ENCODE measurements at regions not wholly inside any gene's neighbourhood (a gene's known extent, or its start where the extent isn't known, plus 50 kb on each side); places are given as distances from the start of the nearest gene placed in this dataset.
"Not testable (repeated sequence)": the region's sequence is repeated elsewhere in the genome, so short reads cannot be mapped to it uniquely, and the experiment has no call there.

DNA sequence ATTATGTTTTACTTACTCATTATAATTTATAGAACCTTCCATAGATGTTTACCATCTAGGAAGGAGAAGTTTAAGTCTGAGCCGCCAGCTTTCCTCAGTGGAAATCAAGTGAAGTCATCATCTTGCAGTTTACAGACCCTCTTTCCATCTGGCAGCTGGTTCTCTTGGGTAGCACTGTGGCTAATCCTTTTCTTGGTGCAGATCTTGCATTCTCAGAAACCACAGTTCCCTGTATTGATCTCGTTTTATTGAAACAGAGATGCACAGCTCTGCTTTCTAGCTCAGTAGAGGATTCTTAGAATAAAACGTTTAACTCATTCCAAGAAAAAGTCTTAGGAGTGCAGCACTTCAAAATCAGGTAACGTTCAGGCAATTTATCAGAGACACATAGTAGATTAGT is 1154.7 kb downstream of the FOXD4L5 start:
- DNase-seq; H3K4me1 ChIP-seq; H3K27ac ChIP-seq; H3K4me3 ChIP-seq; H3K27me3 ChIP-seq; H3K36me3 ChIP-seq; intact Hi-C loops (cut with DNase I); ATAC-seq; H3K9me3 ChIP-seq: not testable (repeated sequence)

DNA sequence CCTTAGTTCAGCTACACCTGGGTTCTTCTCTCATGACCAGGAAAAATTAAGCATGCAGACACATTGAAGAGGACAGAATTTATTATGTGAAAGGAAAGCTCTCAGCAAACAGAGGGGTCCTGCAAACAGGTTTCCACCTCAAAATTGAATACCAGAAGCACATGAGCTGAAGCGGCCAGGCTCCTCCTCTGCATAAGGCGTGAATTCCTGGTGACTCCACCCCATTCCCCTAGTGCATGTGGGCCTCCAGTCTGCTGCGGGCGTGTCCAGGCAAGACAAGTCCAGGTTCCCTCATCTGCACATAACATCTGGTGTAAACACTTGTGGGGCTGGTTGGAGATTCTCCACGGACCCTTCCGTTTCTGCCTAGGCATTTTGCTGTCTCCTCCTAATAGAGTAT is 1156.4 kb downstream of the FOXD4L5 start:
- TF ChIP-seq, protein P1, sequence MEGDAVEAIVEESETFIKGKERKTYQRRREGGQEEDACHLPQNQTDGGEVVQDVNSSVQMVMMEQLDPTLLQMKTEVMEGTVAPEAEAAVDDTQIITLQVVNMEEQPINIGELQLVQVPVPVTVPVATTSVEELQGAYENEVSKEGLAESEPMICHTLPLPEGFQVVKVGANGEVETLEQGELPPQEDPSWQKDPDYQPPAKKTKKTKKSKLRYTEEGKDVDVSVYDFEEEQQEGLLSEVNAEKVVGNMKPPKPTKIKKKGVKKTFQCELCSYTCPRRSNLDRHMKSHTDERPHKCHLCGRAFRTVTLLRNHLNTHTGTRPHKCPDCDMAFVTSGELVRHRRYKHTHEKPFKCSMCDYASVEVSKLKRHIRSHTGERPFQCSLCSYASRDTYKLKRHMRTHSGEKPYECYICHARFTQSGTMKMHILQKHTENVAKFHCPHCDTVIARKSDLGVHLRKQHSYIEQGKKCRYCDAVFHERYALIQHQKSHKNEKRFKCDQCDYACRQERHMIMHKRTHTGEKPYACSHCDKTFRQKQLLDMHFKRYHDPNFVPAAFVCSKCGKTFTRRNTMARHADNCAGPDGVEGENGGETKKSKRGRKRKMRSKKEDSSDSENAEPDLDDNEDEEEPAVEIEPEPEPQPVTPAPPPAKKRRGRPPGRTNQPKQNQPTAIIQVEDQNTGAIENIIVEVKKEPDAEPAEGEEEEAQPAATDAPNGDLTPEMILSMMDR (IDR thresholded peaks at IDR 0.05) = no peak
- Histone ChIP-seq H3K4me1 (no peaks in the 10 kb centered on the region), H3K4me3 (no peak overlapping the region), H3K9me3 (no peaks in the 10 kb centered on the region), H3K27me3 (no peaks in the 10 kb centered on the region), H3K36me3 (no peaks in the 10 kb centered on the region), H3K27ac (no peak overlapping the region)
- no peak for ATAC-seq
- peak in 1 of 4 donors; percentile 34 for DNase-seq
- intact Hi-C loops (cut with DNase I) = no loop called here

DNA sequence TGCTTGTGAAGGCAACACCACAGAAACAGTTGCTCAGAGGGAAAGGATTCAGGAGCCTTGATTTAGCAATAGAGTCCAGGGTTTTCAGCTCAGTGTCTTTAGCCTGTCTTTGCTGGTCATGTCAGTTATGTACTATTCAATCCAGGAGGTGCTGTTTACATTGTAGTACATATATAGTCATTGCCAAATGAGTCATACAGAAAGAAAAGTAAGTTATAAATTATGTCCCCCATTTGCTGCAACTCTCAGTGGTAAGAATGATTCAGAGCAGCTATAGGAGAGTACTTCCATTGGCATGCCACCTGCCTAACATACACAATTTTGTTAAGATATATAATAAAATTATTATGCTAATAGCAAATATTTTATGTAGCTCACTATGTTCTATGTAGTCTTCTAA is 1163.4 kb downstream of the FOXD4L5 start:
- ATAC-seq; H3K27me3 ChIP-seq; H3K4me1 ChIP-seq; H3K36me3 ChIP-seq; H3K27ac ChIP-seq; H3K4me3 ChIP-seq; DNase-seq; intact Hi-C loops (cut with DNase I); H3K9me3 ChIP-seq: not testable (repeated sequence)

DNA sequence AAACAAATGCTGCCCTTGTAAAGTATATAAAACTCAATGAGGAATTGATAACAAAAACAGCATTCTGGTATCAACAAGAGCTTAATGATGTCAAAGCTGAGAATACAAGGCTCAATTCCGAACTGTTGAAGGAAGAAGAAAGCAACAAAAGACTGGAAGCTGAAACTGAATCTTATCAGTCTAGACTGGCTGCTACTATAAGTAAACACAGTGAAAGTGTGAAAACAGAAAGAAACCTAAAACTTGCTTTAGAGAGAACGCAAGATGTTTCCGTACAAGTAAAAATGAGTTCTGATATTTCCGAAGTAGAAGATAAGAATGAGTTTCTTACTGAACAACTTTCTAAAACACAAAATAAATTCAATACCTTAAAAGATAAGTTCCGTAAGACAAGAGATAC is 1167.7 kb downstream of the FOXD4L5 start:
- H3K27me3 ChIP-seq; H3K9me3 ChIP-seq; H3K4me1 ChIP-seq; ATAC-seq; H3K27ac ChIP-seq; H3K4me3 ChIP-seq; H3K36me3 ChIP-seq; DNase-seq; intact Hi-C loops (cut with DNase I): not testable (repeated sequence)

DNA sequence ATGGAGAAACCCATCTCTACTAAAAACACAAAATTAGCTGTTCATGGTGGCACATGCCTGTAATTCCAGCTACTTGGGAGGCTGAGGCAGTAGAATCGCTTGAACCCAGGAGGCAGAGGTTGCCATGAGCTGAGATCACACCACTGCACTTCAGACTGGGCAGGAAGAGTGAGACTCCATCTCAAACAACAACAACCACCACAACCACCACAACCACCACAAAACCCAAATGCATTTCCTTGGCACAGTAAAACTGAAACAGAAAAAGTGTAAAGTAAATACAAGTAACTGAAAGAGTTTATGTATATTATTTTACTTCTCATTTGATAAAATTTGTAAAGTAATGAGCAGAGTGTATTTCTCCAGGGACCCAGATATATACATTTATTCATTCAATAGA is 1177.1 kb downstream of the FOXD4L5 start:
- ATAC-seq; H3K36me3 ChIP-seq; H3K27me3 ChIP-seq; H3K4me3 ChIP-seq; intact Hi-C loops (cut with DNase I); H3K27ac ChIP-seq; DNase-seq; H3K9me3 ChIP-seq; H3K4me1 ChIP-seq: not testable (repeated sequence)

DNA sequence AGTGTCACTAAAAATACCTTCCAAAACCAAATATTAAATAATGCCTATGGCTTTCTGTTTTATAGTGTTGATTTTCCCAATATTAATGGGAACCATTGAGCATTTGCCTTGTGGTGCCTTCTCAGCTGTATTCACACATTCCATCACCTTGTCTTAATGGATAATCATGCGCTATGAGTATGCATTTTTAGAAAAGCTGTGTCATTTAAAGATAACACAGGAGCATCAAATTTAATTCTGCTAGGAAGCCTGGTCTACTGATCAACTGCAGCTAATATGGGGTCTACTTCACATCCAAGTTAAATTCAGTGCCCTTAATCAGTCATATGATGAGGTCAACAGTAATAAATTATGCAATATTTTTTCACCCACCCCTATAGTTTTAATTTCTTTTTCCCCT is 1177.8 kb downstream of the FOXD4L5 start:
- H3K4me3 ChIP-seq; H3K27ac ChIP-seq; H3K36me3 ChIP-seq; ATAC-seq; H3K4me1 ChIP-seq; DNase-seq; H3K27me3 ChIP-seq; intact Hi-C loops (cut with DNase I); H3K9me3 ChIP-seq: not testable (repeated sequence)

DNA sequence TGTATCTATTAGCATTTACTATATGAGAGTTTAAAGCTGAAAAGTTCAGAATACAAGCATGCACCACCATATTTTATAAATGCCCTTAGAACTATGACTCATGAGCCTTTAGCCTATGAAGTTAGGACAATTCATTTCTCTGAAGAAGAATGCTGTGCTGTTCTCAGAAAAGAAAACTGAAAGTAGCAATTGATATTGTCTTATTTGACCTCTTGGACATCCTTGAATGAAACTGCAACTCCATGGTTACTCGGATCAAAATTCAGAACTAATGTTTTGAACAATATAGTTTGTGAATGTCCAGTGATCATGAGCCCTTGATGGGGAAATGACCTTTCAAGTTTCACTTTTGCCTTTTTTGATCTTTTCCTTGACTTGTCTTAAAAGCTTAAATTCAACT is 1179.8 kb downstream of the FOXD4L5 start:
- H3K27ac ChIP-seq; H3K27me3 ChIP-seq; H3K4me1 ChIP-seq; H3K36me3 ChIP-seq; ATAC-seq; intact Hi-C loops (cut with DNase I); H3K4me3 ChIP-seq; H3K9me3 ChIP-seq; DNase-seq: not testable (repeated sequence)

DNA sequence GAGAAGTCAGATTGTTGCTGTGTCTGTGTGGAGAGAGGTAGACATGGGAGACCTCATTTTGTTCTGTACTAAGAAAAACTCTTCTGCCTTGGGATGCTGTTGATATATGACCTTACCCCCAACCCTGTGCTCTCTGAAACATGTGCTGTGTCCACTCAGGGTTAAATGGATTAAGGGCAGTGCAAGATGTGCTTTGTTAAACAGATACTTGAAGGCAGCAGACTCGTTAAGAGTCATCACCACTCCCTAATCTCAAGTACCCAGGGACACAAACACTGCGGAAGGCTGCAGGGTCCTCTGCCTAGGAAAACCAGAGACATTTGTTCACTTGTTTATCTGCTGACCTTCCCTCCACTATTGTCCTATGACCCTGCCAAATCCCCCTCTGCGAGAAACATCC is 1183.5 kb downstream of the FOXD4L5 start:
- H3K4me3 ChIP-seq; H3K4me1 ChIP-seq; DNase-seq; H3K9me3 ChIP-seq; H3K27me3 ChIP-seq; H3K27ac ChIP-seq; ATAC-seq; H3K36me3 ChIP-seq; intact Hi-C loops (cut with DNase I): not testable (repeated sequence)

DNA sequence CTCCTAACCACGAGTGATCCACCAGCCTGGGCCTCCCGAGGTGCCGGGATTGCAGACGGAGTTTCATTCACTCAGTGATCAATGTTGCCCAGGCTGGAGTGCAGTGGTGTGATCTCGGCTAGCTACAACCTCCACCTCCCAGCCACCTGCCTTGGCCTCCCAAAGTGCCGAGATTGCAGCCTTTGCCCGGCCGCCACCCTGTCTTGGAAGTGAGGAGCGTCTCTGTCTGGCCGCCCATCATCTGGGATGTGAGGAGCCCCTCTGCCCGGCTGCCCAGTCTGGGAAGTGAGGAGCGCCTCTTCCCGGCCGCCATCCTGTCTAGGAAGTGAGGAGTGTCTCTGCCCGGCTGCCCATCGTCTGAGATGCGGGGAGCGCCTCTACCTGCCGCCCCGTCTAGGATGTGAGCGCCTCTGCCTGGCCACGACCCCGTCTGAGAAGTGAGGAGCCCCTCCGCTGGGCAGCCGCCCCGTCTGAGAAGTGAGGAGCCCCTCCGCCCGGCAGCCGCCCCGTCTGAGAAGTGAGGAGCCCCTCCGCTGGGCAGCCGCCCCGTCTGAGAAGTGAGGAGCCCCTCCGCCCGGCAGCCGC is 1184.3 kb downstream of the FOXD4L5 start:
- intact Hi-C loops (cut with DNase I); H3K36me3 ChIP-seq; H3K4me1 ChIP-seq; H3K9me3 ChIP-seq; H3K4me3 ChIP-seq; H3K27ac ChIP-seq; ATAC-seq; H3K27me3 ChIP-seq: not testable (repeated sequence)
- DNase-seq = peak in 1 of 4 donors; percentile 43

DNA sequence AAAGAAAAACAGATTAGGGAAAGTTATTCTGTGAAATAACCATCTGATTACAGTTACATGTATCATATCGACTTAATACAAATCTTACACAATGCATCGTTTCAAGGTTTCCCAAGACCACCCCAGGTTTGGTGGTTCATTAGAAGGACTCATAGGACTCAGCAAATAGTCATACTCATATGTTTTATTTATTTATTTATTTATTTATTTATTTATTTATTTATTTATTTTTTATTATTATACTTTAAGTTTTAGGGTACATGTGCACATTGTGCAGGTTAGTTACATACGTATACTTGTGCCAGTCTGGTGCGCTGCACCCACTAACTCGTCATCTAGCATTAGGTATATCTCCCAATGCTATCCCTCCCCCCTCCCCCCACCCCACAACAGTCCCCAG is 1199.0 kb downstream of the FOXD4L5 start:
- ATAC-seq; H3K27ac ChIP-seq; intact Hi-C loops (cut with DNase I); H3K27me3 ChIP-seq; H3K4me1 ChIP-seq; H3K36me3 ChIP-seq; DNase-seq; H3K9me3 ChIP-seq; H3K4me3 ChIP-seq: not testable (repeated sequence)

DNA sequence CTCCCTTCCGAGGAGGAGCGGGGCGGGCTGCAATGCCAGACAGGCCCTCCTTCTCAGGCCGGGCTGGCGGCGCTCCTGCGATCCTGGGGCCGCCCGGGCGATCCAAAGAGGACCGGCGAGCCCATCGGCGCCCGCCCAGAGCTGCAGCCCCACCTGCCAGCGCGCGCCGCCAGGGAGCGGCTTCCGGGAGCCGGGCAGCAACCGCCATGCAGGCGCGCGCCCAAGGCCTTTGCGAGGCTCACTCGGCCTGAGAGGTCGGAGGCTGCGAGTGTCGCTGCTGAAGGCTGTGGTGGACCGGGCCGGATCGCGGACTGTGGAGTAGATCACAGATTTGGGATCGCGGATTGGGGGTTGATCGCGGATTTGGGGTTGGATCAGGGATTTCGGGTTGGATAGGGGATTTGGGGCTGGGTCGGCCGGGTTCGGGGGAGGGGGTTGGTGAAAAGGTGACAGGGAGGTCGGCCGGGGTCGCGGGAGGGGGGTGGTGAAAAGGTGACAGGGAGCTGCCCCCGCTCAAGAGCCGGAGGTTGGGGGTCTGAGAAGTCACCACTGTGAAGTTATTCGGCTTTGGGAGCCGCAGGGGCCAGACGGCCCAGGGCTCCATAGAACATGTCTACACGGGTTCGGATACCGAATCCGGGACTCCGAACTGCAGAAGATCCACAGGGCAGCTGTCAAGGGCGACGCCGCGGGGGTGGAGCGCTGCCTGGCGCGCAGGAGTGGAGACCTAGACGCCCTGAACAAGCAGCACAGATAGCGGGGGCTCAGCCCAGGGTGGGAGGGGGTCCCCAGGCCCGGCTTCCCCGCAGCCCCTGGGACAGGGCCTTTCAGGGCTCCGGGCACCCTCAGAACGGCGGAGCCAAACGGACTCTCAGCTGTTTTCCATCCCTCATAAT is 1213.4 kb downstream of the FOXD4L5 start:
- H3K9me3 ChIP-seq = peaks cover 0 to 20% of the 10 kb centered on the region in 2 donors
- intact Hi-C loops (cut with DNase I); H3K4me3 ChIP-seq; H3K36me3 ChIP-seq; H3K4me1 ChIP-seq; H3K27me3 ChIP-seq; H3K27ac ChIP-seq; ATAC-seq: not testable (repeated sequence)
- peak in 1 of 4 donors; percentile 71 for DNase-seq

DNA sequence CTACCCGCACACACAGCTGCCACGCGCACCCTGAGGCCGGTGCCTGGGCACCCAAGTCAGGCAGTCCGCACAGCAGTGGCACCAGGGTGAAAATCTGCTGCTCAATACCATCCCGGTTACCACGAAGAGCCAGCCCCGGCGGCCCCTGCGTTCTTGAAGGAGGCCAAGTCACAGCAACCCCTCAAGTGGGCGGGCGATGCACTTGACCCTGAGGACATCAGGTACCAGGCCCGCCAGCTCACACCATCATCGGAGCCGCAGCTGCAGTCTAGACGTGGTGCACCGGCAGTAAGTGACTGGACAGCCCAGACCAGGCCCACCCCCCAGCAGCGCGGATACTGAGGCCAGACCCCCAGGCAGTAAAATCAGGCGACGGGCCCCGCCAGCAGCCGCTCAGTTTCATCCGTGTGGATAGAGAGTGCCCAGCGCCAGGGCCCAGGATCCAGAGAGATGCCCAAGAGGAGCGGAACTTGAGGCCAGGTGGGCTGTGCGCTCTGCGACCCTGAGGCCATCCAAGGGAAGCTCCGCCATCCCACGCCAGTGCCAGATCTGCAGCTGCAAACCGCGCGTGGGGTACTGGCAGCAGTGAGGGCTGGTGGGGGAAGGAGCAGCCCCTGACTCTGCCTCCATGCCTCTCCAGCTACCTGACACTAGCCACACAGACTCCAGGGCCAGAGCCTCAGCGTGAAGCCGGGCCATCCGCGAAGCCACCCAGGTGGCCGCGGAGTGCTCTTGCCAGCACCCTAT is 1214.2 kb downstream of the FOXD4L5 start:
- H3K27ac ChIP-seq; H3K36me3 ChIP-seq; intact Hi-C loops (cut with DNase I); H3K27me3 ChIP-seq; ATAC-seq; H3K4me3 ChIP-seq; H3K4me1 ChIP-seq: not testable (repeated sequence)
- peak in 1 of 4 donors; percentile 60 for DNase-seq
- peaks cover 0 to 22% of the 10 kb centered on the region in 2 donors for H3K9me3 ChIP-seq
